Mesodermal cell (in vitro differentiated cells): ENCODE measurements at regions not wholly inside any gene's neighbourhood (a gene's known extent, or its start where the extent isn't known, plus 50 kb on each side); places are given as distances from the start of the nearest gene placed in this dataset.
A peak's percentile ranks its signal among the peaks of the same experiment; 100 is the strongest.

Source experiments
- H3K27ac ChIP-seq: 2 replicates; pipeline ENCODE4 v1.7.0; 2013; ENCODE audit warnings: mild to moderate bottlenecking, low read depth, low read length, moderate library complexity; ENCODE audit not compliant: severe bottlenecking
- H3K36me3 ChIP-seq: 2 replicates; pipeline ENCODE4 v1.7.1; 2013; ENCODE audit warnings: mild to moderate bottlenecking, low read length, moderate library complexity; ENCODE audit not compliant: control insufficient read depth, insufficient read depth
- H3K4me1 ChIP-seq: one replicate; pipeline ENCODE4 v1.7.1; 2013; ENCODE audit warnings: mild to moderate bottlenecking, low read length; ENCODE audit not compliant: insufficient read depth, control insufficient read depth, poor library complexity, severe bottlenecking
- H3K4me3 ChIP-seq: 2 replicates; pipeline ENCODE4 v1.7.0; 2013; ENCODE audit warnings: low read length, control low read depth, mild to moderate bottlenecking; ENCODE audit not compliant: insufficient read depth, poor library complexity, severe bottlenecking; ENCODE audit errors: extremely low read depth
- H3K9me3 ChIP-seq: 2 replicates; pipeline ENCODE4 v1.7.1; 2013; ENCODE audit warnings: mild to moderate bottlenecking, low read length, moderate library complexity; ENCODE audit not compliant: control insufficient read depth
- WGBS, 2 experiments: methylation state at CpG; one replicate each; pipeline ENCODE4 v1.1.5; 2013; ENCODE audit warnings: missing lambda C conversion rate in 2 of 2; ENCODE audit not compliant: insufficient coverage in 2 of 2; 5-methylcytosine and 5-hydroxymethylcytosine counted together

GRCh38 chr2:237150186-237150585 lies 64.5 kb downstream of the COPS8 start:
- H3K27ac ChIP-seq, result no peak overlapping the region
- peaks cover 20% of the 10 kb centered on the region for H3K9me3 ChIP-seq
- no peak overlapping the region for H3K4me3 ChIP-seq
- no peaks in the 10 kb centered on the region for H3K36me3 ChIP-seq
- no peaks in the 10 kb centered on the region for H3K4me1 ChIP-seq
- 80 to 82% methylated on average over 1 of the region's 1 CpG for WGBS, 2 experiments

DNA sequence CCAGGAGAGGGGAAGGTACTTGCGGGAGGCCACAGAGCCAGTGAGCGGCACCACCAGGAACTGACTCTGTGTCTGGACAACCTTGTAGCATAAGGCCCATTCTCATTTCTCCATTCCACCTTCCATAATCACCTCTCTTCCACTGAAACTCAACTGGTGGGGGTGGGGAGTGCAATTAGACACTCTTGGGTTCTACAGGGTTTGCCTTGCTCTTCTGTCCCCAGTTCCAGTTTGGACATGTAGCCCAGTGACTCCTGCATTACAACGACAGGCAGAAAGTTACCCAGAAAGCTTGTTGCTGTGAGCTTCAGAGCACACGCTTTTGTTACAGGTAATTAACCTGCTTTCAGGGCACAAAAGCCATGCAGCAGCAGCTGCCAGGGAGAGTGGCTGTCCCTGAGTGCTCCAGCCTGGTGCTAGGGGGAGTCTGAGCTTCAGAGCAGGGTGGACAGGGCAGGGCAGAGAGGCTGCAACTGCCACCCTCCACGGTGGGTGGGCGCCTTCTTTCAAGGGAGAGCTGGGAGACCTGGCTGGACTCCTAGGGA lies 65.2 kb downstream of the COPS8 start:
- peaks cover 1% of the 10 kb centered on the region for H3K4me1 ChIP-seq

GRCh38 chr2:237152361-237152760 lies 66.7 kb downstream of the COPS8 start:
- H3K4me3 ChIP-seq, result no peak overlapping the region
- WGBS, 2 experiments, result 92% methylated on average over 6 to 7 of the region's 9 CpGs
- peaks cover 12% of the 10 kb centered on the region for H3K4me1 ChIP-seq
- no peaks in the 10 kb centered on the region for H3K36me3 ChIP-seq
- no peak overlapping the region for H3K27ac ChIP-seq
- H3K9me3 ChIP-seq, result peaks cover 11% of the 10 kb centered on the region

More for the DNA sequence above, 65.2 kb downstream of the COPS8 start:
- Histone ChIP-seq H3K4me3 (no peak overlapping the region), H3K9me3 (peaks cover 16% of the 10 kb centered on the region), H3K36me3 (no peaks in the 10 kb centered on the region), H3K27ac (no peak overlapping the region)
- 83 to 98% methylated on average over 3 to 4 of the region's 6 CpGs for WGBS, 2 experiments

GRCh38 chr2:237153181-237153580 lies 67.5 kb downstream of the COPS8 start:
- Histone ChIP-seq H3K9me3 (peaks cover 5% of the 10 kb centered on the region), H3K36me3 (no peaks in the 10 kb centered on the region), H3K4me1 (peaks cover 12% of the 10 kb centered on the region), H3K4me3 (no peak overlapping the region), H3K27ac (no peak overlapping the region)
- WGBS, 2 experiments, result 93 to 98% methylated on average over 5 of the region's 6 CpGs

DNA sequence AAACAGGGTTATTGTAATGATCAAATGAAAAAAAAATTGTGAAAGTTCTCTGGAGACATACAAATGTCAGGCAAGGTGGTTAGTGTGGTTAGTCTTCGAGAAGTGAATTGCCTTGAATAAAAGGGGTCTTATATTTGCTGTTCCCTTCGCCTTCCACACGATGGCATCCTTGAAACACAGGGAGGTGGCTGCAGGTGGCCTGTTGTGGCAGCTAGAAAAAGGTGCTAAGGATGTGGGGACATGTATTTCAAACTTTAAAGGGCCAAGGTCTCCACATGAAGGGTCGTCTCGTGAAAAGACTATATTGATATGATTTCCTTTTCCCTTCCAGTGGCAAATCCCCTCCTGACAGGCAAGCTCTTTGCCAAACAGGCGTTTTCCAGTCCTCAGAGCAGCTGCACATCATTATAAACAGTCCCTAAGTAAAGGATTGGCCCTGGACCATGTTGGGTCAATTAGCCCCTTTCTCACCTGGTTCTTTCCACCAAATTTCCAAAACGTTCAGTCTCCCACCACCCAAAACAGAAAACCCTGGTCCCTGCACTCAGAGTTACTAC lies 68.5 kb downstream of the COPS8 start:
- Histone ChIP-seq H3K4me3 (no peak overlapping the region), H3K36me3 (no peaks in the 10 kb centered on the region), H3K4me1 (peaks cover 12% of the 10 kb centered on the region), H3K9me3 (no peaks in the 10 kb centered on the region), H3K27ac (no peak overlapping the region)
- 64 to 73% methylated on average over 3 to 4 of the region's 7 CpGs for WGBS, 2 experiments

DNA sequence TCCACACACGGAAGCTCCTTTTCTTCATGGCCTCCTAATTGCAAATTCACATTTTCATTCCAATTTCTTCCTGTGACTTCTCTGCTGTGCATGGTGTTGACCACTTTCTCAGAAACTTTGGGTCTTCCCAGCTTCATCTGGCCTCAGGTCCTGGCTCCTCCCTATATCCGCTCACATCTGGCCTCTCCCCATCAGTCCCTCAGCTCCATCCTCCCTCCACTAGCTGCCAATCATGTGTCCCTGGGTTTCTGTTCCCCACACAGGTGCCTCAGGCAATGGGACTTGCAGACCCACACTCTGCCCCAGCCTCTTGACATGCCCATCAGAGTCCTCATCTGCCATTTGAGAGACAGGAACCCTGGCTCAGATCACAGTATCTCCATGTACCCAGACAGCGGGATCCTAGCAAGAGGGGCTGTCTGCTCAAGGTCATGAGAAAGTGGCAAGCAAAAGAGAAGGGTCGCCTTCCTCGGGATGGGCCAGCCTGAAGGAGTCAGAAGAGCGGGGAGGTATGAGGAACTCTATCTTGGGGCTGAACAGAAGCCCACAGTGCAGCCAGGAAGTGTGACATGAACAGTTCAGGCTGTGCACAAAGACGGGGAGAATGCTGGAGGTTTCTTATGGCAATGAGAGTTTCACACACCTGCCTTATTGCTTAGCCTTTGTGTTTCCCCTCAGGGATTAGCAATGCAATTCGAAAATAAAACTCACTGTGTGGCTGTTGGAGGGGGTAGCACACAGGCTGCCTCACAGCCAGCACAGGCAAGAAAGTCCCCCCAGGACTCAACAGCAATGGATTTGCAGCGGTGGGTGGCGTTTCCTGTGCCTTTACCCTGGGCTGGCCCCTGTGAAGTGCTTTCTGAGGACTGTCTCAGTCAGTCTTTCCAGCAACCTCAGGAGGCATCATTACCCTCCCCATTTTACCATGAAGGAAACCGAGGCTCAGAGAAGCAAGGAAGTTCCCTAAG lies 69.5 kb downstream of the COPS8 start:
- H3K4me1 ChIP-seq, result peaks cover 12% of the 10 kb centered on the region
- no peak overlapping the region for H3K27ac ChIP-seq
- no peak overlapping the region for H3K4me3 ChIP-seq
- no peaks in the 10 kb centered on the region for H3K36me3 ChIP-seq
- H3K9me3 ChIP-seq, result peaks cover 3% of the 10 kb centered on the region
- 88 to 89% methylated on average over 9 to 10 of the region's 11 CpGs for WGBS, 2 experiments

GRCh38 chr2:237156031-237156856 lies 70.6 kb downstream of the COPS8 start:
- H3K4me1 ChIP-seq, result peaks cover 12% of the 10 kb centered on the region
- H3K36me3 ChIP-seq, result no peaks in the 10 kb centered on the region
- peaks cover 3% of the 10 kb centered on the region for H3K9me3 ChIP-seq
- H3K4me3 ChIP-seq, result no peak overlapping the region
- H3K27ac ChIP-seq, result peak overlapping the region; percentile 16
- 88 to 90% methylated on average over 23 to 26 of the region's 30 CpGs for WGBS, 2 experiments

- H3K4me3 ChIP-seq, result no peak overlapping the region
- peak overlapping the region; percentile 16 for H3K27ac ChIP-seq
- peaks cover 12% of the 10 kb centered on the region for H3K4me1 ChIP-seq
- H3K9me3 ChIP-seq, result peaks cover 3% of the 10 kb centered on the region
- 96% methylated on average over 32 to 34 of the region's 34 CpGs for WGBS, 2 experiments
- H3K36me3 ChIP-seq, result no peaks in the 10 kb centered on the region
Observed at GRCh38 chr2:237156857-237157779, 71.4 kb downstream of the COPS8 start.

DNA sequence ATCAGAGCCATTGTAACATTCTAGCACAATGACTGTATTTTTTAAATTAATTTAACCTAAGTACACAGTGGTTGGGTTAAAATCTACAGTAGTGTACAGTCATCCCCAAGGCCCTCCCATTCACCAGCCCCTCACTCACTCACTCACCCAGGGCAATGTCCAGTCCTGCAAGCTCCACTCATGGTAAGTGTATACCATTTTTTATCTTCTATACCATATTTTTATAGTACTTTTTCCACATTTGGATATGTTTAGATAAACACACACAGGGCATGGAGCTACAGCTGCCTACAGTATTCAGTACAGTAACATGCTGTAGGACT lies 72.1 kb downstream of the COPS8 start:
- H3K27ac ChIP-seq, result no peak overlapping the region
- peaks cover 3% of the 10 kb centered on the region for H3K9me3 ChIP-seq
- no peaks in the 10 kb centered on the region for H3K36me3 ChIP-seq
- H3K4me1 ChIP-seq, result peaks cover 12% of the 10 kb centered on the region
- H3K4me3 ChIP-seq, result no peak overlapping the region

DNA sequence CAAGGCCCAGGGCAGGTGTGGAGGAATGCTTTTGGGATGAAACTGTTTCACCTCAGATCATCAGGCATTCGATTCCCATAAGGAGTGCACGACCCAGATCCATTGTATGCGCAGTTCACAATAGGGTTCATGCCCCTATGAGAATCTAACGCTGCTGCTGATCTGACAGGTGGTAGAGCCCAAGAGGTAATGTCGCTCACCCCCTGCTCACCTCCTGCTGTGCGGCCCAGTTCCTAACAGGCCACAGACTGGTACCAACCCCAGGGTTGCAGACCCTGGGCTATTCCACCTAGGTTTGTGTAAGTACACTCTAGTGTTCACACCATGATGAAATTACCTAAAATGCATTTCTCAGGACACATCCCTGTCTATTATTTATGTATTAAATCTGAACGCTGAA lies 72.5 kb downstream of the COPS8 start:
- Histone ChIP-seq H3K4me1 (peaks cover 12% of the 10 kb centered on the region), H3K36me3 (no peaks in the 10 kb centered on the region), H3K9me3 (peaks cover 3% of the 10 kb centered on the region), H3K27ac (no peak overlapping the region), H3K4me3 (no peak overlapping the region)
- 86 to 99% methylated on average over 5 to 6 of the region's 7 CpGs for WGBS, 2 experiments
